Neural crest cell (in vitro differentiated cells): ENCODE measurements at regions not wholly inside any gene's neighbourhood (a gene's known extent, or its start where the extent isn't known, plus 50 kb on each side); places are given as distances from the start of the nearest gene placed in this dataset.

Experiments used
- DNase-seq: peaks from one replicate; pipeline ENCODE4 v3.0.0; 2021; ENCODE audit warnings: low read depth, mixed read lengths, low spot score
- H3K27ac Mint-ChIP-seq: one replicate; pipeline ENCODE4 v1.8.0; 2021; ENCODE audit warnings: mild to moderate bottlenecking, mixed read lengths; ENCODE audit not compliant: unreplicated experiment
- H3K27me3 Mint-ChIP-seq: 2 replicates; pipeline ENCODE4 v1.8.0; 2021; ENCODE audit warnings: low read depth, mild to moderate bottlenecking, mixed read lengths
- H3K36me3 Mint-ChIP-seq: 2 replicates; pipeline ENCODE4 v1.8.0; 2021; ENCODE audit warnings: low read depth, mild to moderate bottlenecking, mixed read lengths
- H3K4me1 Mint-ChIP-seq: 2 replicates; pipeline ENCODE4 v1.8.0; 2021; ENCODE audit warnings: mixed read lengths
- H3K4me3 Mint-ChIP-seq: one replicate; pipeline ENCODE4 v1.8.0; 2021; ENCODE audit warnings: mild to moderate bottlenecking, mixed read lengths
- H3K9me3 Mint-ChIP-seq: 2 replicates; pipeline ENCODE4 v1.8.0; 2021; ENCODE audit warnings: mixed read lengths
- CTCF ChIP-seq: fragments of 200-600 bp; sonication (generic); conservative IDR thresholded peaks from 2 replicates; pipeline ENCODE4 v1.5.0; 2021; ENCODE audit warnings: antibody characterized with exemption, mild to moderate bottlenecking

DNA sequence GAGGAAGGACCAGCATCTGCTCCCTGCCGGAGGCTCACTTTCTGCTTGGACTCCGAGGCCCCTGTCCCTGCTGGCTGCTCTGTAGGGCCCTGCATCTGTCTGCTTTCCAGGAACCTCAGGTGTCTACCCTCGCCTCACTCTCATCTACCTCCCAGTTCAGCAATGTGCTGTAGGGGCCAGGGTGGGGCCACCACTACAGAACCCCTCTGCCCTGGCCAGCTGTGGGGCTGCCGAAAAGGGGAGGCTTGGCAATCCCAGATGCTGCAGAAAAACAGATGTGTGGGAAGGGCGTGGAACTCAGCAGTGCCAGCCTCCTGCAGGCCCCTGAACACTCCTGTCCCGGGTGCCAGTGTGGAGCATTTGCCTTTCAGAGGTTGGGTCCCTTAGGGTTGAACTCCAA lies 80.1 kb upstream of the ZNF469 start:
- Mint-ChIP-seq H3K27ac (no peak overlapping the region), H3K27me3 (no peaks in the 10 kb centered on the region), H3K4me3 (no peak overlapping the region), H3K4me1 (peaks cover 24% of the 10 kb centered on the region), H3K9me3 (peaks cover 4% of the 10 kb centered on the region), H3K36me3 (no peaks in the 10 kb centered on the region)
- DNase-seq, result no peak
- TF ChIP-seq CTCF, result no peak

- no peaks in the 10 kb centered on the region for H3K27me3 Mint-ChIP-seq
- H3K27ac Mint-ChIP-seq, result no peak overlapping the region
- H3K4me1 Mint-ChIP-seq, result peaks cover 24% of the 10 kb centered on the region
Measured at GRCh38 chr16:88303405-88303804, 79.4 kb upstream of the ZNF469 start.

DNA sequence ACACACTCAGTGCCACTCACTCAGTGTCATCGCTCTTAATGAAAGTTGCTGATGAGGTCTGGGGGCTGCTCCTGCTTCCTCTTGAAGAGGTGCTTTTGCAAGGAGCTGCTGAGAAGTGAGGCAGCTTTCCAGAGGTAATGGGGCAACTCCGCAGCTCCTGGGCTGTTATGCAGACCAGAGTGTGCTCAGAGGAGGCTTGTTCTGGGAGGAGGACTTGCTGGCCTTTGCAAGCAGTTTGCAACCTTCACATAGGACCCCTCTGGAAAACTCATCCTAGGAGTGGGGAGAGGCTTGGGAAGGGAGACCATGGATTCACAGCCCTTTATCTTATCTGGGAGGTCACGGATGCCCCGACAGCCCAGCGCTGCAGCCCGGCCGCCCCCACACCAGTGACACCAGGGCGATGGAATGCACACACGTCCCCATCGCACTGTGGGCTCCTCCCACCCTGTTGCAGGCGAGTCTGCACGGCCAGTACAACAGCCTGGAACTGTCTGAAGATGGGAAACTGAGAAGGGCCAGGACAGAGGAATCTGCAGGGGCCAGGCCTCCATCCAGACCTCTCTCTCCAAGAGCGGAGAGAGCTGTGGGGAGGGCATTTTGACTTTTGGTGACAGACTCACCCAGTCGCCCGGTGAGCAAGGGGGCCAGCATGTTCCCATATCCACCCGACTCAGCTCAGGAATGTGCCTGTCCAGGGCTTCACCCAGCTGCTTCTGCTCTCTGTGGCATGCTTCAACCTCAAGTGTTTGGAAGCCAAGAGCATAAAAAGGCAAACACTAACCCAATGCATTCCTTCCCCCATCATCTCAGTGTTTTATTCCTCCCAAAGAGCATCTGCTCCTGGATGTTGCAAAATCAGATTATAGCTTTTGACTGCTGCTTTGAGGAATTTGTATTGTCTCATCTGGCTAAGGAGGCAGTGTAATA lies 78.6 kb upstream of the ZNF469 start:
- peaks cover 4% of the 10 kb centered on the region for H3K9me3 Mint-ChIP-seq
- H3K4me3 Mint-ChIP-seq, result no peak overlapping the region
- H3K27me3 Mint-ChIP-seq, result no peaks in the 10 kb centered on the region
- no peak for DNase-seq
- H3K27ac Mint-ChIP-seq, result no peak overlapping the region
- H3K4me1 Mint-ChIP-seq, result peaks cover 24% of the 10 kb centered on the region
- no peaks in the 10 kb centered on the region for H3K36me3 Mint-ChIP-seq
- no peak for TF ChIP-seq CTCF

More at GRCh38 chr16:88303405-88303804, 79.4 kb upstream of the ZNF469 start:
- no peak for TF ChIP-seq CTCF
- Mint-ChIP-seq H3K4me3 (no peak overlapping the region), H3K9me3 (peaks cover 4% of the 10 kb centered on the region), H3K36me3 (no peaks in the 10 kb centered on the region)
- DNase-seq, result no peak

GRCh38 chr16:88305176-88305575 lies 77.6 kb upstream of the ZNF469 start:
- Mint-ChIP-seq H3K9me3 (peaks cover 4% of the 10 kb centered on the region), H3K36me3 (no peaks in the 10 kb centered on the region), H3K4me3 (no peak overlapping the region), H3K27ac (no peak overlapping the region), H3K4me1 (peaks cover 24% of the 10 kb centered on the region), H3K27me3 (no peaks in the 10 kb centered on the region)
- DNase-seq, result no peak
- TF ChIP-seq CTCF, result no peak

GRCh38 chr16:88306411-88306810 lies 76.3 kb upstream of the ZNF469 start:
- Mint-ChIP-seq H3K9me3 (peaks cover 4% of the 10 kb centered on the region), H3K4me1 (peaks cover 24% of the 10 kb centered on the region), H3K36me3 (no peaks in the 10 kb centered on the region), H3K27me3 (no peaks in the 10 kb centered on the region), H3K4me3 (no peak overlapping the region), H3K27ac (no peak overlapping the region)
- no peak for DNase-seq
- no peak for TF ChIP-seq CTCF
